NCI-H1436 (cell line): ENCODE measurements at regions not wholly inside any gene's neighbourhood (a gene's known extent, or its start where the extent isn't known, plus 50 kb on each side); places are given as distances from the start of the nearest gene placed in this dataset.
A peak's percentile ranks its signal among the peaks of the same experiment; 100 is the strongest.
"Not testable (repeated sequence)": the region's sequence is repeated elsewhere in the genome, so short reads cannot be mapped to it uniquely, and the experiment has no call there.

Source experiments
- DNase-seq: peaks from one replicate; lab custom pipeline; 2025; lab: John Stamatoyannopoulos, UW

DNA sequence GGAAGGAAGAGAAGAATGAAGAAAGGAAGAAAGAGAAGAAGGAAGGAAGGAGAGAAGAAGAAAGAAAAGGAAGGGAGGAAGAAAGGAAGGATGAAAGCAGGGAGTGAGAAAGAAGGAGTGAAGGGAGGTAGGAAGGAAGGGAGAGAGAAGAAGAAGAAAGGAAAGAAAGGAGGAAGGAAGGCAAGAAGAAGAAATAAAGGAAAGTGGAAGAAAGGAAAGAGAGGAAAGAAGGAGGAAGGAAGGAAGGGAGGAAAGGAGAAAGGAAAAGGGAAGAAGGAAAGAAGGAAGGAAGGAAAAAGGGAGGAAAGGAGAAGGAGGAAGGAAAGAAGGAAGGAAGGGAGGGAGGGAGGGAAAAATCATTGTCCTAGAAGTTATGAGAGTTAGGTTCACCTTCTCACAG is 696.6 kb upstream of the TMEM132C start:
- DNase-seq = no peak

DNA sequence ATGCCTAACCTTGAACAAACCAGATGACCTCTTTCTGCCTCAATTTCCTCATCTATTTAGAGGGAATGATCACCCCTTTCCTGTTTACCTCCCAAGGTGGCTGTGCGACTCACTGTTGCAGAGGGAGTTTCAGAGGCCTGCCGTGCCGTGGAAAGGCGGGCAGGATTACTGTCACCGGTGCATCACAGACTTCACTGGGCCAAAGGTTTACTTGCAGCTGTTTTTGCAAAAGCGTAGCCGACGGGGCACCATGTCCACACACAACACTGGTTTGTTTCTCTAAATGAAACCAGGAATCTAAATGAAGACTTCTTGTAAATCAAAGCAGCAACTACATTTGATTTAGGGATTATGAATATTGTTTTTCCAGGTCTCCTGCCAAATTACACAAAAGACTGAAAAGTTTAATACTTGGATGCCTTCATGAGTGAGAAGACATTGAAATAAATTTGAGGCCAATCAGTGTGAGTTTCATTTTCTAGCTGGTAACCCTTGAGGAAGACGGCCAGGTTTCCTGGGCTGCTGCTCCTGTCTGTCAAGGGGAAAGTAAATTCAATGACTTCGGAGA is 696.1 kb upstream of the TMEM132C start:
- DNase-seq = no peak

DNA sequence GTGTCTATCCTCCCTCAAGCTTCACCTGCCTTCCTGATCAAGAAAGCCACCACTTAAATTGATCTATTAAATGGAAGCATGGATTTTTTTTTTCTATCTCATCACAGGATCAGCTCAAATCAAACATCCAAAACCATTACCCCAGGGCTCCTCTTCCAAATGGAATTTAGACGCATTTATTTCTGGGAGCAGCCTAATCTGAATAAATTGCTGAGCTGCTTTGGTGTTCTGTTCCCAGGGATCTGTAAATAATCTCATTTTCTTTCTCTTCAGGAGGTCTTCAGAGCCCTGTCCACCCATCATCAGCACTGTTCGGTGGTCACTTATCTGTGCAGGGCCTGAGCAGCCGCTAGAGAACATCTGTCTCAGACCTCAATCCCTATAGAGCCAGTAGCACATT is 695.4 kb upstream of the TMEM132C start:
- no peak for DNase-seq

DNA sequence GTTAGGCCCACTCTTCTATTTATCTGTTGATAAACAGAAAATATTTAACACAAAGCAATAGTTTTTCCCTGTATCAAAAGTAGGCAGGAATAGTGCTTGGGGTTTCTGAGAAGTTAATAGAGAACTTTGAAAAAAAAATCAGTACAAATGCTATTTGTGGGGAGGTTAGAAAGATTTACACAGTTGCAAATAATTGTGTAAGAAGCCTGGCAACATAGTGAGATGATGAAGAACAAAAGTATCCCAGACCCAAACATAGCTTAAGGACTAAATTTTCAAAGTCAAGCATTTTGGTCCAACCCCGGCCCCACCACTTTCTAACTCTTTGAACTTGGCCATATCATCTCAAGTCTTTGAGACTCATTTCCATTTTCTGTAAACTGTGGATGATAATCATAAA is 687.5 kb upstream of the TMEM132C start:
- DNase-seq = no peak

DNA sequence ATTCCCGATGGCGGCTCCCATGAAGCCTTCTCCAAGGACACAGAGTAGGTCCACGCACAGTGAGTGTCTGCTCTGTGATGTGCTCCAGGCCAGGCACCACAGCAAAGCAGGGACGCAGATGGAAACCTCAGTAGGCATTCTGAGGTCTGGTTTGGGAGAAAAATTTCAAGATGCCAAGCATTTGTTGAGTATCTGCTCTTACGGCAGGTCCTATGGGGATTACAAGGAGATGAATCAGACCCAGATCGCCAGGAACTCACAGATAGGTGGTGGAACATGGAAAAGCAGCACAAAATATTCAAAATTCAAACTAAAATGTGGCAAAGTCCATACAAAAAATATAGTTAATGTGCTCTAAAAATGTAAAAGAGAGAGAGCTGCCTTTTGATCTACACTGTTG is 684.9 kb upstream of the TMEM132C start:
- DNase-seq = no peak

DNA sequence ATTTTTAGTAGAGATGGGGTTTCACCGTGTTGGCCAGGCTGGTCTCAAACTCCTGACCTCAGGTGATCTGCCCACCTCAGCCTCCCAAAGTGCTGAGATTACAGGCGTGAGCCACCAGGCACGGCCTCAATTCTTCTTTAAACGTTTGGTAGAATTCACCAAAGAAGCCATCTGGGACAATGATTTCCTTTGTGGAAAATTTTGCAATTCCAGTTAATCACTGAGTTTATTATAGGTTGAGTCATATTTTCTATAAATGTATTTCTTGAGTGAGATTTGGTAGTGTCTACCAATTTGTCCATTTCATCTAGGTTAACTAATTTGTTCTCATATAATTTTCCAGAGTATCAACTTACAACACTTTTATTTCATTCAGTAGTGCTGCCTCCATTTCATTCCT is 683.9 kb upstream of the TMEM132C start:
- DNase-seq = no peak

DNA sequence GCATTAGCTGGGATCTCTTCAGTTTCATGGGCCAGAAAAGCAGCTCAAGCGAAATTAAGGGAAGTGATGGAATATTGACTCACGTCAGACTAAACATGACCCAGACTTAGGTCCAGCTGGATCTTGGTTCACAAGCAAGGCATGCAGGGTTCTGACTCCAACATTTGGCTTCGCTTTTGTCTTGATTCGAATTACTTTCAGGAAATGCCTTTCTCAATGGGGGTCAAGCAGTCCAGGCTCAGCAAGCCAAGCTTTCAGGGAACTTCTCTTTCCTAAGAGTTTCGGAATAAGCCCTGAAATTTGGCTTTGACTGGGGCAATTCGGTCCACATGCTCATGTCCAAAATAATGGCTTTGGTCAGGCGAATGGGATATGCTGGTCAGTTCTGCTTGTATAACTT is 678.7 kb upstream of the TMEM132C start:
- no peak for DNase-seq

DNA sequence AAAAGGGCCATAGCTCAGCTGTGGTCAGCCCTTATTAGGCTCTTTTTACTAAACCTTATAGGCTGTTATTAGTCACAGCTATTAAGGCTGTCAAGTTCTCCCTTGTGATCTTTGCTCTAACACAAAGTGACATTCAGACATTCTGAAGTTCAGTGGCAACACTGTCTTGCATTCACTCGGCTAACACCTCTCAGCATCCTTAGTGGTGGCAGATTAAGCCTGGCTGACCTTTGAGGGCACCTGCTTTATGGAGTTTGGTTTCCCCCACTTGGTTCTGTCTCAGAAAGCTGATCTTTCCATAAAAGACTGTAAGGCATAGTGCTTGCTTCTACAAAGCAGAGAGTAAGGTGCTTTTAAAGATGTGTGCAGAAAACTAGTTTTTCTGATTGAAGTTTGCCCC is 677.4 kb upstream of the TMEM132C start:
- DNase-seq = no peak

DNA sequence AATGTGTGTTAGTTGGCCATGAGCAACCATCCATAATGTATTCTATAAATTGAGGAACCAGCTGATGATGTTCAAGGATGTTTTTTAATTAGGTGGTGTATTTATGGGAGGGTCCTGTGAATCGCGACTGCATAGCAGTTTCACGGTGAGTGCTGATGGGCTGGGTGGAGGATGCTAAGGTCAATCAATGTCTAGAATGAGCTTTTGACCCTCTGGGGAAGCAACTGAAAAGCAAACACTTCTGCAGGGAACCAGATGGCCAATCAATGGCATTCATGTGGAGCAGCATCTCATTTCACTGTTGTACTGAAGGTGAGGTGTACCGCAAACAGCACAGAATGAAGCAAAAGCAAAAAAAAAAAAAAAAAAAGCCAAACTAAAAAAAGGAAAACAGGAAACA is 676.1 kb upstream of the TMEM132C start:
- DNase-seq = no peak

DNA sequence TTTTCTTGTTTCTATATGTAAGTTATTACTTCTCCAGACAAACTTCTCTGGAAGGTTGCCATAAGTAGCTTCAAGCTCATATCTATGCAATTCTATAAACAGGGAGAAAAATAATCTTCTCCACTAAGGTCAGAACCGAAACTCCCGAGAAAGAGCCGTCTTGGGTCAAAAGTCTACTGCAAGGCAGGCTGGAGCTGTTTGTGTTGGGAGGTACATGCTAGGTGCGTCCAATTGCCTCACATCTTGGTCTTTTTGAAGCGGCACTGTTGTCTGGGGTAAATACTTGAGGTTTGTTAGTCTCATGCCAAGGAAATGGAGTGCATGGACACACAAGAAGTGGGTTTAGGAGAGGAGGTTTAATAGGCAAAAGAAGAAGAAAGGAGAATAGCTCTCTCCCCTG is 674.7 kb upstream of the TMEM132C start:
- DNase-seq = no peak

DNA sequence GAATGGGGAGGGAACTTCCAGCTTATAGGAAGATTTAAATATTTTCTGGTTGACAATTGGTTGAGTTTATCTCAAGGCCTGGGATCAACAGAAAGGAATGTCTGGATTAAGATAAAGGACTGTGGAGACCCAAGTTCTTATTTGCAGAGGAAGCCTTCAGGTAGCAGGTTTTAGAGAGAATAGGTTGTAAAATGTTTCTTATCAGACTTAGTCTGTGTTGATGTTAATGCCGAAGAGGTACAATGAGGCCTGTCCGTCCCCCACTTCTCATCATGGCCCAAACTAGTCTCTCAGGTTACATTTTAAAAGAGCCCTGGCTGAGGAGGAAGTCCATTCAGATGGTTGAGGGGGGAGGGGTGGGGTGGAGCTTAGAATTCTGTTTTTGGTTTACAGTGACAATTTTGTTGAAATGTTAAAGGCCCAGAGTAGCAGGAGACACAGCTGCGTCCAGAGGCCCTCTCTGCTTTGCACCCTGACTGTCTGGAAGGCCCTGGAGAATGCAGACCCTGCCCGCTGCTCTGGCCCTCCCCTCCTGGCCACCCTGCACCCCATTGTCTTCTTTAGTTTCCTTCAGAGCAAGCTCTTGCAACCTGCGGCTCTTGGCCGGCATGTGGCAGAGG is 672.5 kb upstream of the TMEM132C start:
- no peak for DNase-seq

DNA sequence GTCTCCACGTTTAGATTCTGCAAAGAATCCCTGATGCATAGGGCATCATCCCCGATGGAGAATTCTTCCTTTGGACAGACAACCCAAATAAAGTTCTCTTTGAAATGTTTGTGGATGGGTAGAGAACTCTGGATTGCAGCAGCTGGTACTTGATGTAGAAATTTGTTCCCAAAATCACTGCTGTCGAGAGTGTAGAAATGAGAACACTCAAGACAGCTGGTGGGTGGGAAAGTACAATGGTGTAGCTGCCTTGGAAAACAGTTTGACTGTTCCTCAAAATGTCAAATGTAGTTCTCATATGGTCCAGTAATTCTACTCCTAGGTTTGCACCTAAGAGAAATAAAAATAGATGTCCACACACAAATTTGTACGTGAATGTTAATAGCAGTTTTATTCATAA is 671.5 kb upstream of the TMEM132C start:
- no peak for DNase-seq

DNA sequence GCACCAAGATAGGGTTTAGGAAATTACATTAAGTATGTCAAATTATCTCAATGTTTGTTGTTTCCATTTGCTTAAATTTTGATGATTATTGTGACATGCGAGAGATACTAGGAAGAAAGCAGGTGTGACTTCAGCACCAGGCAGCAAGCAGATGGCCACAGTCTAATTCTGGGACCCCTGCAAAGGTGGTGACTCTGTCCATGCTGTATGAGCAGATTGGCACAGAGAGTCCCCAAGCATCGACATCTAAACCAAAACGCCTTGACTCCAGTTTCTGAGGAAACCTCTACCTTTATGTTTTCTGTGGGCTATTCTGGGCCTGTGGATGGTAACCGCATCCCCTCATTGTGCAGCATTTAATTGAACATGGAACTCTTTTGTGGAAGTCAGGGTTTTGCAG is 670.1 kb upstream of the TMEM132C start:
- DNase-seq = no peak

DNA sequence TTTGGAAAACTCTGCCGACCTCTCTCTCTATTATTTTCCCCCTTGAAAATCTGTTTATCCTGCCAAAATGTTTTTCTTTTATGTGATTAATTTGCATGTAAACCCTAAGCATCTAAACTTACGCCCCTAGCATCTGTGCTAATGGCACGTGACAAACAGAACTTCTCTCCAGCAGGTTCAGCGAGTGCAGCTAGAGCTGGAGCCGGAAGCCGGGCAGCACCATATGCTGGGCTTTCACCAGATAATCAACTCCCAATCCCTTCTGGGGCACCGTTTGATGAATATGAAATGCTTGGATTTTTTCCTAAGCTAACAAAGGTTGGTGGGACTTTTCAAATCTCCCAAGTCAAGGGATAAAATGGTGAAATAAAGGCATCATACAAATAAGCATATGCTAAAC is 667.5 kb upstream of the TMEM132C start:
- no peak for DNase-seq

DNA sequence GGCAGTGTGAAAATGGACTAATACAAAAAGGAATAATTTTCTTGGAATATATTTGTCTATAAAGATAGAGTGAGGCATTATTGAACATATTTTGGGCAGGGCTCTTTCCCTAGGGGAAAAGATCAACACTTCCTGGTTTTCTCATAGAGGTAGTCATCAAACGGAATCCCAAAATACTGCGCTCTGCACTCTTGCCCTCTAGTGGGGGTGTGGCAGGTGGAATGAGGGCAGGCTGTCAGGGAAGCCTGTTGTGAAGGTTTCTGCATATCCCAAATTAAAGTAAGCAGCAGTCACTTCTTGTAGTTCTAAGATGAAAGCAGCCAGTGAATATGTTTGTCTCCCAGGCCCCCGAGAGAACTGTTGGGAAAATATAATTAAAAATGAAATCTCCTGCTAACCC is 666.8 kb upstream of the TMEM132C start:
- no peak for DNase-seq

DNA sequence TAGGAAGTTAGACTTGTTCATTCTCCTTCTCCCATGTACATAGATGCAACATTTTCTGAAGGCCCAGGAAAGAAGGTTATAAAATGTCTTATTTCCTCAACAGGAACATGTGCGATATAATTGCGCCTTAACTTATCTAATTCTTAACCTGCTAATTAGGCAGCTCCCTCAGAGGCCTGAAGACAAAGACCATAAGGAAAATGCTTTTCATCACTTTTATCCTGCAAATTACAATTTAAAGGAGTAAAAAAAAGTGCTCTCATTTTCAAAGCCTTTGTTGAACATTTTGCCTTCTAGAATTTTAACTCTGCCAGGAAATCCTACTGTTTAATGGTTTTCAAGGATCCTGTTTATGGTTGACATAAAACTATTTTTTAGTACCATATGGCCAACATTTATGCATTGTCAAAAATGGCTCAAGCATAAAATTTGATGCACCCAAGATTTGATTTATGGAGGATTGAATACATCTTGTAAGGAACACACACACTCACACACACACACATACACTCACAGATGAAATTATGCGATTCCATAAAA is 660.4 kb upstream of the TMEM132C start:
- DNase-seq = no peak

DNA sequence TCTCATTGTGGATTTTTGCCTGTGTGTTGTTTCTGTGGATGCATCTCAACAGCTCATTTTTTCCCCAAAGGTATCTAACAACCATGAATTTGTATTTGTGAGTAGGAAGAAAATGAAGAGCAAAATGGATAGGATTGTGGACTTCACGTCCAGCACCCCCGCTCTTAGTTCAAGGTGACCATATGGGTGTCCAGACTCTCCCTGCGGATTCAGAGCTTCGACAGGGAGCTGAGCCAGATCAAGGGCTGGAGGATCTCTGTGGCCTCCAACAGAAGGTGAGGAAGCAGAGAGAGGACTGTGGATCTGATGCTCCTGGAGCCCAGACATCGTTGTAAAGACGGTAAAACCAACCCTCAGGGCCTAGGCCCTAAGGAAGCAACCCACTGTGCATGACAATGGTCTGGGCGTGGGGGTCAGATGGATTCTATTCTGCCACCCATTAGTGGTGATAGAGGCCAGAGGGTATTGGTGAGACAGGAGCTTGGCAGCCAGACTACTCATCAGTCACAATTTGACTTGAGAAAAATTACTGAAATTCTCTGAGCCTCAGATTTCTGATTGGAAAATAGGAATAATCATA is 659.7 kb upstream of the TMEM132C start:
- DNase-seq = no peak

DNA sequence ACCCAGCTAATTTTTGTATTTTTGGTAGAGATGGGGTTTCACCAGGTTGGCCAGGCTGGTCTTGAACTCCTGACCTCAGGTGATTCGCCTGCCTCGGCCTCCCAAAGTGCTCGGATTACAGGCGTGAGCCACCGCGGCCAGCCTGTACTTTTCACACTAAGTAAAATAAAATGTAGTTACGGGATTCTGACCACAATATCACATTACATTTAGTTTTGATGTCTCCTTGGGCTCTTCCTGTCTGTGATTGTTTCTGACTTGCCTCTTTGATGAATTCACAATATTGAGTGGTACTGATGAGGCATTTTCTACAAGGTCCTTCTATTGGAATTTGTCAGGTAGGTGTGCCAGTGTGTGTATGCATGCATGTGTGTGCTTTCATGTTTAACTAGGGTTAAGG is 658.6 kb upstream of the TMEM132C start:
- DNase-seq = not testable (repeated sequence)

DNA sequence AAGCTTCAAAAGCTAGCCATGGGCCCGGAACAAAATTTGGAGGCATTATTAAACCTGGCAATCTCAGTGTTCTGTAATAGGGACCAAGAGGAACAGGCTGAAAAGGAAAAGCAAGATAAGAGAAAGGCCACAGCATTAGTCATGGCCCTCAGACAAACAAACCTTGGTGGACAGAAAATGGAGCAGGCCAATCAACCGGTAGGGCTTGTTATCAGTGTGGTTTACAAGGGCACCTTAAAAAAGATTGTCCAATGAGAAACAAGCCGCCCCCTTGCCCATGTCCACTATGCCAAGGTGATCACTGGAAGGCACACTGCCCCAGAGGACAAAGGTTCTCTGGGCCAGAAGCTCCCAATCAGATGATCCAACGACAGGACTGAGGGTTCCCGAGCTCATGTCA is 653.9 kb upstream of the TMEM132C start:
- no peak for DNase-seq

DNA sequence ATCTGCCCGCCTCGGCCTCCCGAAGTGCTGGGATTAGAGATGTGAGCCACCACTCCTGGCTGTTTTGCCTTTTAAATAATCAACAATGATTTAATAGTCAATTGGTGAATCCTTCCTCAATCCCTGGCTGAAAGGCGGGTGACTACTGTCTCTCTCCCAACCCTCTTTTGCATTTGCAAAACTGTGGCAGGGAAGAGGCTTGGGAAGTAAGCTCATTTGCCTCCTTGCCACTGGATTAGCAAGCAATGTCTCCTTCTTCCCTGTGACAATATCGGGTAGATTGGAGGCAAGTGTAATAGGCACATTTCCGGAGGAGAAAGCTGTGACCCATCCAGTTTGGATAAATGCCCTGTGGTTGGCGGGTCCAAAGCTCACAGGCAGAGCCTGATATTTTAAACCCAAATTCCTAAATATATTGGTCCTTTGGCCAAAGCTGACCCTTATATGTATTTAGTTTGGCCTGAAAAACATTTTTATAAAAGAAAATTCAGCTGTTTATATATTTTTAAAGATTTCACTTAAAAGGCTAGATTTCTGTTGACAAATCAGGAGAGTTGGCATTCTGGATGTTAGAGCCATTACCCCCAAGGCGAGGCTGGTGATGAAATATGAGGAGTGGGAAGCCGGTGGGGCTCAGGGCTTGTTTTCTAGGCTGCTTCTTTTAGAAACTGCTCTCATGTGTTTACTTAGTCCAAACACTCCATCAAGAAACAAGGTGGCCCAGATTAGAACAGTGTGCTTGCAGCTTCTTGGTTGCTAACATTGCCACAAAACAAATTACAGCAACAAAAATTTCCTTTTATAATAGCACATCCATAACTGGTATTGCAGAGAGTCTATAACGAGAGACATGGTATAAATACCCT is 646.9 kb upstream of the TMEM132C start:
- no peak for DNase-seq

DNA sequence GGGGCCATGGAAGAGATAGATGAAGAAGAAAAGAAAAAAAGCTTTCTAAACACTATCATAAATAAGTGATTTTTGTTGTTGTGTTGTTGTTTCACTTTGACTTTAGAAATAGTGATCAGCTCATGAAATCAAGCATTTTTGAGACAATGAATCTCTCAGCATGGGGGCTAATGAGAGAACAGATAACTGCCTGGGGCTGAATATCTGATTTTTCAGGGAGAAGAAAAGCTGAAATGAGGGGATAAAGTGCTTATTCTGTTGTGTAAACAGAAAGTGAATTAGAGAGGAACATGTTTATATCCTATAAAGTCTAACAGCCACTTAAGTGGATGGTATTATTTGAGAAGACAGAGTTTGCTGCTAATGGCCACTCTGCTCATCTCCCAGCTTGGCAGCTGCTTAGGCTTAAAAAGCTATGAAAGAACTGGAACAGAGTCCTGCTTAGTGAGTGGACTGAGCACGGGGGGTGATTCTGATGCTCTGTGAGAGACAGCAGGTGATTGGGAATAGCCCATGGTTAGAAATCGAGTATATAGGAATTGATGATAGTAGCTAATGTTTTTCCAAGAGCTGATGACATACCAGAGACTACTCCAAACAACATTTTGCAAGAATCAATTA is 646.1 kb upstream of the TMEM132C start:
- peak; percentile 33 for DNase-seq

DNA sequence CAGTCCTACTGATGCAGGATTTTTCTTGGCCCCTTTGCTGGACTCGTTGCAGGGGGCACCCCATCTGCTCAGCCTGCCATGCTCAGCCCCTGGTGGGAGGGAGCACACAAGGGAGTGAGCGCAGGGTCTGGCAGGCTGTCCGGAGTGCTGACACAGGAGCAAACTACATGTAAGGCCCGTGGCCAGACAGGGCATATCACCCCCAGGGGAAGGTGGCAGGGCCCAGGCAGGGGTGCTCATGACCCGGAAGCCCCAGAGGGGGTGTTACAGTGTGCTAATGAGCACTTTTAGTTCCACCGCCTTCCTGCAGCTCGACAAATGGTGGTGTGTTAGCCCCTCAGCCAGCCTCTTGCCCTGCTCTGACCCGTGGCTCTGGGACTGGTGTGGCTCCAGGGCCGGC is 645.6 kb upstream of the TMEM132C start:
- DNase-seq = no peak
